ENCODE measurements at regions not wholly inside any gene's neighbourhood (a gene's known extent, or its start where the extent isn't known, plus 50 kb on each side); places are given as distances from the start of the nearest gene placed in this dataset.

- Histone ChIP-seq H3K4me3 (no peak overlapping the region), H3K9me3 (no peaks in the 10 kb centered on the region), H3K4me1 (no peaks in the 10 kb centered on the region), H3K36me3 (no peaks in the 10 kb centered on the region), H3K27ac (no peak overlapping the region), H3K27me3 (no peaks in the 10 kb centered on the region)
- in situ Hi-C loops (cut with MboI; ENCODE audit: low pct_ligation_motif_present in 1 of 4, low pct_unique_long_range_greater_than_20kb in 1 of 4, low sequenced_read_pairs in 3 of 4), result no loop called here
- no peak for DNase-seq
- intact Hi-C loops (cut with DNase I; ENCODE audit: low total_unique reads), result no loop called here
- TF ChIP-seq POLR2AphosphoS5 (IDR thresholded peaks at IDR 0.05), result no peak
- no peak for TF ChIP-seq POLR2A (IDR thresholded peaks at IDR 0.05)
- TF ChIP-seq CTCF (IDR thresholded peaks at IDR 0.05), result no peak
- no peak for TF ChIP-seq EP300 (IDR thresholded peaks at IDR 0.05; ENCODE audit: low read depth)
- WGBS, 2 donors (ENCODE audit: low coverage in 1 of 2), result 61 to 75% methylated on average over 4 to 5 of the region's 5 CpGs
Observed at GRCh38 chr4:57554556-57555092, 444.4 kb upstream of the IGFBP7 start.

GRCh38 chr4:57553728-57554127 is 443.5 kb upstream of the IGFBP7 start:
- Histone ChIP-seq H3K4me1 (no peaks in the 10 kb centered on the region), H3K4me3 (no peak overlapping the region), H3K27ac (no peak overlapping the region), H3K36me3 (no peaks in the 10 kb centered on the region), H3K27me3 (no peaks in the 10 kb centered on the region), H3K9me3 (no peaks in the 10 kb centered on the region)
- in situ Hi-C loops (cut with MboI; ENCODE audit: low pct_ligation_motif_present in 1 of 4, low pct_unique_long_range_greater_than_20kb in 1 of 4, low sequenced_read_pairs in 3 of 4) (no loop called here), intact Hi-C loops (cut with DNase I; ENCODE audit: low total_unique reads) (no loop called here)
- no peak for TF ChIP-seq CTCF (IDR thresholded peaks at IDR 0.05)
- no peak for TF ChIP-seq EP300 (IDR thresholded peaks at IDR 0.05; ENCODE audit: low read depth)
- no peak for TF ChIP-seq POLR2A (IDR thresholded peaks at IDR 0.05)
- TF ChIP-seq POLR2AphosphoS5 (IDR thresholded peaks at IDR 0.05), result no peak
- DNase-seq, result no peak
- 73 to 80% methylated on average over 3 of the region's 3 CpGs for WGBS, 2 donors (ENCODE audit: low coverage in 1 of 2)

- in situ Hi-C loops (cut with MboI; ENCODE audit: low pct_ligation_motif_present in 1 of 4, low pct_unique_long_range_greater_than_20kb in 1 of 4, low sequenced_read_pairs in 3 of 4), result no loop called here
- WGBS, 2 donors (ENCODE audit: low coverage in 1 of 2), result 25 to 28% methylated on average over 1 to 3 of the region's 3 CpGs
Observed at GRCh38 chr4:57550198-57550597, 440.0 kb upstream of the IGFBP7 start.

GRCh38 chr4:57548856-57549255 is 438.7 kb upstream of the IGFBP7 start:
- H3K27ac ChIP-seq, result no peak overlapping the region
- TF ChIP-seq CTCF (IDR thresholded peaks at IDR 0.05), result no peak
- TF ChIP-seq POLR2AphosphoS5 (IDR thresholded peaks at IDR 0.05), result no peak
- no peak for TF ChIP-seq EP300 (IDR thresholded peaks at IDR 0.05; ENCODE audit: low read depth)
- no peak for TF ChIP-seq POLR2A (IDR thresholded peaks at IDR 0.05)
- H3K4me1 ChIP-seq, result no peaks in the 10 kb centered on the region
- no peaks in the 10 kb centered on the region for H3K9me3 ChIP-seq
- WGBS, 2 donors (ENCODE audit: low coverage in 1 of 2), result 93 to 100% methylated on average over 2 of the region's 2 CpGs
- H3K4me3 ChIP-seq, result no peak overlapping the region
- no peaks in the 10 kb centered on the region for H3K36me3 ChIP-seq
- intact Hi-C loops (cut with DNase I; ENCODE audit: low total_unique reads), result no loop called here
- DNase-seq, result no peak
- H3K27me3 ChIP-seq, result no peaks in the 10 kb centered on the region
- in situ Hi-C loops (cut with MboI; ENCODE audit: low pct_ligation_motif_present in 1 of 4, low pct_unique_long_range_greater_than_20kb in 1 of 4, low sequenced_read_pairs in 3 of 4), result no loop called here

More at GRCh38 chr4:57550198-57550597, 440.0 kb upstream of the IGFBP7 start:
- DNase-seq, result no peak
- Histone ChIP-seq H3K4me1 (no peaks in the 10 kb centered on the region), H3K9me3 (no peaks in the 10 kb centered on the region), H3K27me3 (no peaks in the 10 kb centered on the region), H3K27ac (no peak overlapping the region), H3K36me3 (no peaks in the 10 kb centered on the region), H3K4me3 (no peak overlapping the region)
- intact Hi-C loops (cut with DNase I; ENCODE audit: low total_unique reads), result no loop called here
- no peak for TF ChIP-seq EP300 (IDR thresholded peaks at IDR 0.05; ENCODE audit: low read depth)
- TF ChIP-seq POLR2AphosphoS5 (IDR thresholded peaks at IDR 0.05), result no peak
- no peak for TF ChIP-seq POLR2A (IDR thresholded peaks at IDR 0.05)
- TF ChIP-seq CTCF (IDR thresholded peaks at IDR 0.05), result no peak

Measured in transverse colon (tissue), 4 donors.